GM21390 (cell line): ENCODE measurements at regions not wholly inside any gene's neighbourhood (a gene's known extent, or its start where the extent isn't known, plus 50 kb on each side); places are given as distances from the start of the nearest gene placed in this dataset.

Experiments used
- ATAC-seq: cut with Tn5 transposase; IDR thresholded peaks from one replicate; pipeline ENCODE4 v1.9.1; 2021; ENCODE audit not compliant: unreplicated experiment

DNA sequence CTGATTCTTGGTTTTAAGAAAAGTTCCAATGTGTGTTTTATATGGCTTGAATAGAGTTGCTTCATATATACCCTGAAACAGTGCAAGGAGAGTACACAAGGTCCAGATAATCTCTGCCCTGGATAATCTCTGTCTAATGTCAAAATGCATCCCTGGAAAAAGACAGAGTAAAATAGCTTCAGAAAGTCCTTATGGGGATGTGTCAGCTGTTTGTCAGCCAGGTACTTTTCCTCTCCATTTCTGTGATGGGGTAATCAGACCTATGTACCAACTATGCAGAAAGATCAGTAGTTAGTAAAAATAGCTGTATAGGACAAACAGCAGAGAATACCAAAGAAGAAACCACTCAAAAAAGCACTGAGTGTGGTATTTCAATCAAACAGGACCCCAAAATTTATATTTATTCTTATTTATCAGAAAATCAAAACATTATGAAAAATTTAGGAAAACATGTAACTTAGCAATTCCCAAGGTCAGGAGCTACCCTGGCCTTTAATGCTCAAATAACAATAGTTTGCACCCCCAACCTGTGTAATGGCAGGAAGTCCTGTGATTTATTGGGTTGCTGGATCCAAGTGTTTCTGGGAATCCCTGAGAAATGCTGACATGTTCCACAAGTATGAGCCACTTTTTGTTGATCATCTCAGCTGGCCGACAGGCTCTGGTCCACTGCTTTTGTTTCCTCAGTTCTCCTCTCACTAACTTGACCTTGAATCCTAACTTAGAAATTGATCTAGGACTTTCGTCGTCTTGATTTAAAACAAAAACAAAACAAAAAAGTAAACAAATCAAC lies 69.6 kb downstream of the MDH1 start:
- ATAC-seq: no peak

DNA sequence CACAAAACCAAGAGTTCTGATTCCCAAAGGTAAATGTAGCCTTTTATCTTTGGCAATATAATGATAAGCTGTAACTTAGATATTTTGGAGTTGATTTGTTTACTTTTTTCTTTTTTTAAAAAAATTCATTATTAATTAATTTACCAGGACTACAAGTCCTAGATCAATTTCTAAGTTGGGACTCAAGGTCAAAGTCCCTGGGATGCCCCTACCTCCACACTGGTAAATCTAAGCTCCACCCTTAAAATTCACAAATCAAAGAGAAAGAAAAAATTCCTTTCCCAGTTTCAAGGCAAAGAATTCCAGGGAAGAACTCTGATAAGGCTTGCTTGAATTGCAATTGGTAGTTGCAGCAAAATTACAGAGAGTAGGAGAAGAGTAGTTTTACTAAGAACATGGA lies 71.3 kb downstream of the MDH1 start:
- no peak for ATAC-seq

DNA sequence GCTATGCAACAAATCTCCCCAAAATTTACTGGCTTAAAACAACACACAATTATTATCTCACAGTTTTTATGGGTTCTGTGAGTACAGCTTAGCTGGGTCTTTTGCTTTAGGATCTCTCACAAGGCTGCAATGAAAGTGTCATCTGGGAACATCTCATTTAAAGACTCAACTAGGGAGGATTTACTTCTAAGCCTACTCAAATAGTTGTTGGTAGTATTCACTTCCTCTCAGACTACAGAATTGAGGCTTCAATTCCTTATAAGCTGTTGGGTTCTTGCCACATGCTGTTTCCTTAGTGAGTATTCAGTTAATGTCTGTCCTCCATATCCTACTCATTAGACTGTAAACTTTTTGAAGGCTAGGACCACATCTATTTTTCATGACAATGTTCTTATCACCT lies 72.3 kb downstream of the MDH1 start:
- ATAC-seq: no peak

DNA sequence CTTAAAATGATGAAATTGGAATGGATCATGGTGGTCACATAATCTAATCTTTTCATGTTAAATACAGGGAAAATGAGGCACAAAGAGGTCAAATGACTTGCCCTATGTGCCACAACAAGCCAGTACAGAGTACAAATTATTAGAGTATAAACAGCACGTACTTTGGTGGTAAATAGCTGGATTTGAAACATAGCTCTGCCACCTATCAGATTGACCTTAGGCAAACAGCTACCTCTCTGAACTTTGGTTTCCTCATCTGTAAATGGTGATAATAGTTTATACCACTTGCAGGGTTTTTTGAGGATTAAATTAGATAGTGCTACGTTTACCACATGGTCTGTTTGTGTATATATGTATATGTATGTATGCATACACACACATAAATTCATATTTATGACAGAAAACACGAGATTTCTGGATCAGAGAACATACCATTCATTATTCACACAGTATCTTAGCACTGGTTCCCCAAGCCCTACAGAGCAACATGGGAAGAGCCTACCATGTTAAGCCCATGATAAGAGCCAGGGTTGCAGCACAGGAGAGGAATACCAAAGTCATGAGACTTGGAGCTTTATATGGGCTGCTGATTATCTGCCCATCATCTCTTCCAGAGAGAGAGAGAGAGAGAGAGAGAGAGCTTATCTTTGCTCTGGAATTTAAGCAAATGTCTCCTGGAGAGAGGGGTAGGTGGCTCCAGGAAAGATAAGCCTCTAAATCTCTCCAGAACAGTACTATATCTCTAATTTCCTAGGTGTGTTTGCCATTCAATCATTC lies 73.5 kb downstream of the MDH1 start:
- ATAC-seq: no peak

DNA sequence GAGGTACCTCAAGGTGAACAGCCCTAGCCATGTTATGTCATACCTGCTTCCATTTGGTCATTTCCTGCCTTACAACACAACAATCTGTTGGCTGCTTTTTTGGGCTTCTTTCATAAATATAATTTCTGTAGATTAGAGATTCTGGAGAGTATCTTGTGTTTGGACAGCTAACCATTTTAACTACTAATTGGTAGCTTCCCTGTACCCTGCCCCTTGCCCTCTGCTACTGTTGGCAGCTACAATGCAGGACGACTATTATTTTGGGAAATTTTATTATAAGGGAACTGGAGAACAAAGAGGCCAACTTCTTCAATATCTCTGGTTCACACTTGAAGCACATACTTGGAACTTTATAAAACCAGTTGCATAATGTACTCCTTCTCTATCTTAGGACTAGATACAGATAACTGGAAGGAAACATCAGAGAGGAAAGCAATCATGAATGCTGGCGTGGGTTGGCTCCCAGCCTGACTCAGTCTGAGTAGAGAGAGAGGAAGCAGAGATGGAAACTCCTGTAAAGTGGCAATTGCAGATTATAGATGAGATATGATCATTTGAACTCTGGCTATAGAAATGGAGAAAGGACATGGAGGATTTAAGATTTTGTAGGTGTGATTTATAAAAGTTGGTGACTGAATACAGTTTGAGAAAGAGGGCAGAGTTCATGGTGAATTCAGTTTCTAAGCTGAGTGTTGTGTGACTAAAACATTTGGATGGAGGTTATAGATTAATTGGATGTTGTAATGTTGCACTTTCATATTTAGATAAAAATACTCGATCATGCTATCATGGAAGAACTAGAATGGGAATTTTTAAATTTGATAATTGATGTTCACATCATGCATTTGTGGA lies 74.5 kb downstream of the MDH1 start:
- no peak for ATAC-seq

DNA sequence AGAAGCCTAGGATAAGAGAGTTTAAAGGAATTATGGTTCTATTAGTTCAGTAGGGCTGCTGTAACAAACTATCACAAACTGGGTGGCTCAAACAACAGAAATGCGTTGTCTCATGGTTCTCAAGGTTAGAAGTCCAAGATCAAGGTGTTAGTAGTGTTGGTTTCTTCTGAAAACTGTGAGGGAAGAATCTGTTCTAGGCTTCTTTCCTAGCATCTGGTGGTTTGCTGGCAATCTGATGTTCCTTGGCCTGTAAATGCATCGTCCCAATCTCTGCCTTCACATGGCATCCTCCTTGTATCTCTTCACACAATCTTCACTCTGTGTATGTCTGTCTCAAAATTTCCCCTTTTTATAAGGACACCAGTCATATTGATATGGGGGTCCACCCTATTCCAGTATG lies 76.3 kb downstream of the MDH1 start:
- ATAC-seq: no peak

DNA sequence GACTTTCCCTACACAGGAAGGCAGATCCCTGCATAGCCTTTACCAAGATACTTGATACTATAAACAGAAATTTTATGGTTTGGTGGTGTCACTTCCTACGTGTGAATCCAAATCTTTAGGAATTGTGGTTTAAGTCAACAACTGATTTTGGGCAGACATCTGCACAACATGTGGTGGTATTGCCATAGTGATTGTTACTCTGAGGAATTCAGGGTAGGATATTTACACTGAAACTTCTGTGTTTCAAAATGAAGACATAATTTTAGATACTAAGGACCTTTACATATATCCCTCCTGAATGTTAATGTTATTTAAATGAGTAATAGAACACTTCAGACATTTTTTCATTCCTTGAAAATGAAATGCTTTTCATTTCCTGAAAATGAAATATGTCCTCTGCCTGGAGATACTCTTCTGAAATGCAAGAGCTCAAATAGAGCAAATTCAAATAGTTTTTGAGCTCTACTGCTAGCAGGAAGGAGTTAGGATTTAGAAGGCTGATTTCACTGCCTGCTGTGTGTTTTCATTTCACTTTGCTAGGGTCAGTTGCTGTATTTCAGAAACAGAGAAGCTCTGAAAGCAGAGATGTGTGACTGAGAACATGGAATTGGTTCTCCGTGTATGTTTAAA lies 77.2 kb downstream of the MDH1 start:
- no peak for ATAC-seq

DNA sequence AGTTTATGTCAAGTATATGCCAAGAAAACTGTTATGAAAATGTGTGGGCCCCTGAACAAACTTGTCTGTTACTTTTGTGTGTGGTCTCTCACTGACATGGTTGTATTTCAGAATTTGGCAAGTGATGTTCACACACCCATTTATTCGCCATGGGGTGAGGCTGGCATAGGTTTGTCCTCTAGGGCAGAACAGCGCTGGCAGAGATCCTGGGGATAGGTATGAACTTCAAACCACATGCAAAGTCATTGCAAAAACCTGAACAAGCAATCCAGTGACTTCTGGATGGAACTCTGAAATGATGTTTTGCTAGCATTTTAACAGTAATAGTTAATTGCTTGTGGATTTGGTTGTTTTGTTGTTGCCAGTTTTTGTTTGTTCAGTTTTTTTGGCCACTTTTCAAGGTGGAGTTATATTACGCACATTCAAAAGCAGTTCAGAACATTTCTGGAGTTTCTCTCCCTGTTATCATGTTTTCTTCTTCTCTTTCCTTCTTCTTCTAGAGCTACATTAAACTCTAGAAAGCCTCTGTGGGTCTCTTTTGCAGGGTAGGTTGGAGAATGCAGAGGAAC lies 78.5 kb downstream of the MDH1 start:
- ATAC-seq: no peak

DNA sequence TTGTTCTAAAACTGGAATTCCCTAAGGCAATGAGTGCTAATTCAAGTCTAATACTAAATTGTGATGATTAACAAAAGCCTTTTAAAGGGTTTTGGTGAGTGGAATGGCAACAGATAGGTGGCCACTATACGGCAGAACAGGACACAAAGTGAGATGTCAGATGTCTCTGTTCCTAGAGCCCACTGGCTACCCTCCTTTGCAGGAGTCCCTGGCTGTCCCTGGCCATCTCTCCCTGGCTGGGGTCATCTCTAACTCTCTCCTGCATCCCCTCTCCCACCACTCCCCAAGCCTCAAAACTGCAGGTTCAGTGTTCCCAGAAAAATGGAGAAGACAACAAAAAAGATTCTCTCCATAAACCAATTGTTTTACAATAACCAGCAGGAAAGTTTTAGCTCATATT lies 79.2 kb downstream of the MDH1 start:
- no peak for ATAC-seq

DNA sequence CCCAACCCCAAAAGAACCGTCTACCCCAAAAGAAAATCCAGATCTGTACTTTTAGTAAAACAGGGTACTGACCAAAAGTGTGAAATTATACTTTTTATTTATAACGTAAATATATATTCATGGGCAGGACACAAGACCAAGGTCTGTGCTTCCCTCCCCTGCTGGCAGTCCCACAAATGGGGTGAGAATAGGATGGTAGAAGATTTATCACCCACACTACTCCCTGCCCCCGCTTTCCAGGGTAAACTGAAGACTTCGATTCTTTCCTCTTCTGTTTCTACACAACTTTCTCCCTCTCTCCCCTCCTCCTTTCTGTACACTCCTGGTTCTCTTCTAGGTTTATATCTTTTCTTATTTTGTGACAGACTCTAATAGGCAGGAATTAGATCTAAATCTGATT lies 79.7 kb downstream of the MDH1 start:
- ATAC-seq: no peak

DNA sequence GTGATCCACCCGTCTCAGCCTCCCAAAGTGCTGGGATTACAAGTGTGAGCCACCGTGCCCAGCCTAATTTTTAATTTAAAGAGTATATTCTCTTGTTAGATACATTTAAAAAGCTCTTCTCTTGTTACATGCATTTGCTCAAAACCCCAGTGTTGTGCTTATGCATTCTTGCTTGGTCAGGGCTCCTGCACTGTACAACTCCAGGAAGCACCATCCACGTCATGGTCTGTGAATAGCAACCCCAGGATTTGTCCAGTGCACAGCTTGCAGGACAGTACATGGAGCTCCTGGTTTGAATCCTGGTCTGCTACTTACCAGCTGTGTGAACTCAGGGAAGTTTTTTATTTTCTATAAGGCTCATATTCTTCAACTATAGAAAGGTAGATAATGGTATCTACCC lies 80.8 kb downstream of the MDH1 start:
- ATAC-seq: no peak

DNA sequence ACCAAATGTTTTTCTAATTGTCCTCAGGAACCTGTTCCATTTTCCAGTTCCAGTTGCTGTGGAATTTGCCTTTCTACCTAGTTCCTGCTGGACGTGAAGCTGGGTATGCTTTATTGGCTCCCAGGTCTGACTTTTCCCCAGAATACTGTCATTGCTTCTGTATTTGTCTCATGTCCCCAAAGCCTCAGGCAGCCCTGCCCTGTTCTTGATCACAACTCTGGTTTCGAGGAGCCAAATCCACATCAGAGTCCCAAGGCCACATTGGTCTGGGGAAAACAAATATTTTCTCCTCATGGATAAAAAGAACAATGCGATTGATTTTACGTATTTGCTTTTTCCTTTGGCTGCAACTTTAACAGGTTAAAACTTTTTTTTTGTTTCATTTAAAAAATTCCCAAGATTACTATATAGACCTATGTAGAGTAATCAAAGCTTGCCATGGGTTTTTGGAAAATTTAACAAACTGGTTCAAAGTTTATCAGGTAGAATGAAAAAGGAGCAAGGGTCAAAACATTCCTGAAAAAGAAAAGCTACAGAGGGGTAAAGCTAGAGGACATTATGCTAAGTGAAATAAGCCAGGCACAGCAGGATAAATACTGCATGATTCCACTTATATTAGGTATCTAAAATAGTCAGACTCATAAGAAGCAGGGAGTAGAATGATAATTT lies 85.2 kb downstream of the MDH1 start:
- no peak for ATAC-seq

DNA sequence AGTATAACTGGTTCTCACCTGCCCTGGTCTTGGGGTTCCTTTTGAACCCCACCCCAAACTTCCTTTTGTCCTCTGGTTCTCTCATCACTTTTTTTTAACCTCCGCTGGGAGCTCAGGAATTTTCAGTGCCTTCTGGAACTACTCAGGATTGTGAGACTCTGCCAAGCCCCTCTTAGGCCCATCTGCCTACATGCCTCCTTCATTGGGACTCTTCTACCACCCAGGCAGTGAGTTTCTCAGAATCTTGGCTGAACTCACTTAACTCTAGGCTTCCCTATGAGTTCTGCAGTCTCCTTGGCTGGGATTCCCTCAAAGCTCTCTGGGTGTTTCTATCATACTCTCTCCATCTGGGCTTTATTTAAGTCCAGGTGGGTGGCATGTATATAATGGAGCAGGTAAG lies 86.3 kb downstream of the MDH1 start:
- ATAC-seq: no peak

DNA sequence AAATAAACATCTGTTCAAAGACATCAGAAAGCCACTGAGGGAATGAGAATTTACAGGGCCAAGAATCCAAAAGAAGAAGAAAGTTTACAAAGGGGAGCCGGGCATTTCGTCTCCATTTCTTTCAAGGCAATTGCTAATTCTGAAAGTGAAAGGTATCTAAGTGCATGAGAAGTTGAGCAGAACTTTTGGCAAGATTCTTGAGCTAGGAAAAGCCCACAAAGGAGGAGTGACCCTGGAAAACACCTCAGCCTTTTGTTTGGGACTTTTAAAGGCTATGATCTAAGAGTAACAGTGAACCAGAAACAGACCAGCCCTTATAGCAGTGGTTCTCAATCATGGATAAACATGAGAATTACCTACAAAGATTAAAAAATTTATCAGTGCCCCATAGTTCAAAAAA lies 87.4 kb downstream of the MDH1 start:
- ATAC-seq: peak; percentile 49

DNA sequence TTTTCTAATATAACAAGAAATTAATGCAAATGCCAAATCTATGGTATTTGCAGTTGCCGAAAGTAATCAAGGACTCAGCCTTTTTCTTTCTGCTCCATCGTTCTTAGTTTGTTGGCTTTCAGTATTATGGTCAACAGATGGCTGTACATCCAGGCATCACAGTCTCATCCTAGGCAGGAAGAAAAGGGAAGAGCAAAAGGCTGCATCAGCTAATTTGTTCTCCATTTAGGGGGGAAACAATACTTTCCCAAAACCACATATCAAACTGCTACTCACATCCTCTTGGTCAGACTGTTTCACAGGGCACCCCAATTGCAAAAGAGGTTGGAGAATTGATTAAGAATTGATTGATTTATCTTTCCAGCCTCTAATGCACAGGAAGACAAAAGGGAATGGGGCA lies 89.3 kb downstream of the MDH1 start:
- ATAC-seq: no peak

DNA sequence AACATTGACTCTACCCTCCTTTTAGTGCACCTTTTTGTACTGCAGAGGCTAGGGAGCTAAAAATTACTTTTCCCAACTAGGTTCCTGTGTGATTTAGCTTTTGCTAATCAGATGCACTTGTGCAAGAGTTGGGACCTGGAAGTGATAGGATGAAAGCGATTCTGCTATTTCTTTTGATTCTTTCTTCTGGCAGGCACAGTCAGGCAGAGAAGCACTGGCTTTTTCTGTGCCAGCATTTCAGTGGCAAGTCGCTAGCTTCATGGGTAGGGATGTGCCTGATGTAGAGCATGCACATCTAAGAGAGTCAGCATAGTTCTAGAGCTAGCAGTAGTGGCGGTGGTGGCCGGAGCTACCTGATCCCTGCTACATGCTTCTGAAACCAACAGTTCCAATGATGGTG lies 89.8 kb downstream of the MDH1 start:
- ATAC-seq: no peak

DNA sequence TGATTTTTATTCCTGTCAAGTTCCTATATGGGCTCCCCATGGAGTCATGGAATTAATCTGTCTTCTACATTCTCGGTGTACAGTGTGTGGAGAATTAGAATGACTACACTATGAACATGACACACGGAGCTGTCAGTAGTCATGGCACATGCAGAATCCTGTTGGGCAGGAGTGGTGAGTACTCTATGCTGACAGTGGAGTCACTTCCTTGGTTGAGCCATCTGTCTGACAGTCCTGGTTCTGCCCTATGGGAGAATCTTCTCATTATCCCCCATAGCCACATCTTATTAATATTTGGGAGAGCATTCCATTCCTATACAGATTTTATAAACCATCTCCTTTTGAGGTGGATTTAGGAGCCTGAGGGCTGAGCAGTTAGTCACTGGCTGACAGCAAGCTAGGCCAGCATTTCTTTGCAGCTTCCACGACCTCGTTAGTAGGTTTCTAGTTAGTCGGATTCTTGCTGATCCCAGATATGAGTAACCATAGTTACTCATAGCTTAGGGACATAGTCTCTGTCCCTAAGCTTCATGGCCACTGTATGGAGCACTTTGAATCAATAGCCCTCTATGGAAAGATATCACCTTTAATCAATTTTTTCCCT lies 90.6 kb downstream of the MDH1 start:
- no peak for ATAC-seq

DNA sequence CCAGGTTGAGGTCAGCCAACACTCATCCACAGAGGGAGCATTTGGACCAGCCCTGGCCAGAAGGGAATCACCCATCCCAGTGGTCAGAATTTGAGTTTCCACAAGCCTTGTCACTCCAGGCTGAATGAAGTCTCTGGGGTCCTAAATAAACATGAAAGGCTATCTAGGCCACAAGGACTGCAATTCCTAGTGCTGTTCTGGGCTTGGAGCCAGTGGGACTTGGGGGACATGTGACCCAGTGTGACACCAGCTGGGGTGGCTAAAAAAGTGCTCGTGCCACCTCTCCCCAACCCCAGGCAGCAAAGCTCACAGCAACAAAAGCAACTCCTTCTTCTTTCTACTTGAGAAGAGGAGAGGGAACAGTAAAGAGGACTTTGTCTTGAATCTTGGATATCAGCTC lies 91.7 kb downstream of the MDH1 start:
- no peak for ATAC-seq

DNA sequence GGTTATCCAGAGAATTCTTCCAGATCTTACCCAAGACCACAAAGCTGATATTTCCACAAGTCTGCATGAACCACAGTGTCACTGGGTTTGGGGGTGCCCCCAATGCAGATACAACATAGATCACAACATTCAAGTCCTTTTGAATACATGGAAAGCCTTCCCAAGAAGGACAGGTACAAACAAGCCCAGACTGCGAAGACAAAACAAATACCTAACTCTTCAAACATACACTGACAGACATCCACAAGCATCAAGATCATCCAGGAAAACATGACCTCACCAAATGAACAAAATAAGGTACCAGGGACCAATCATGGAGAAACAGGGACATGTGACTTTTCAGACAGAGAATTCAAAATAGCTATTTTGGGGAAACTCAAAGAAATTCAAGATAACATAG lies 93.1 kb downstream of the MDH1 start:
- ATAC-seq: no peak

DNA sequence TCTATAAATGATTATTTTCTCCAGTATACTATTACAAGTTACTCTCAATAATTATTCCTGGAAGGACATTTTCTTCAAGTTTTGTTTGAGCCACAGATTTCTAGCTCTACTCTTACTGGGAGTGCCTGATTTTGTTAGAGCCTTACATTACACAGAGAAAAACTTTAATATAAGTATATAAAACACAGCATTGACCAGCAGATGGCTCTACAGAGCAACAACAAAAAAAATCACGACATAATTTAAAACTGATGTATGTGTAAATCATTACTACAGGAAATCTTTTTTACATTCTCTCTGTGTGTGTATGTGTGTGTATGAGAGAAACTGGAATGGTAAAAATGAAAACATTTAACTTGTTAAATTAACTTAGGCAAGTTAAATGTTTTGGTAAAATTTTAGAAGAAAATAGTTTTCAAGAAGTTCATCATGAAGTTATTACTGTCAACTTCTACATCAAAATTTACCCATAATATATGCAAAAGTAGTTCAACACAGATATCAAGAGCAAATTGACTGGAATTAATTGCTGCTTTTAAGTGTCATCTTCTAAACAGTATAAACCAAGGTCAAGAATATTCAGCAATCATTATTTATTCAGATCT lies 103.3 kb downstream of the MDH1 start:
- no peak for ATAC-seq
